ENCODE measurements at regions not wholly inside any gene's neighbourhood (a gene's known extent, or its start where the extent isn't known, plus 50 kb on each side); places are given as distances from the start of the nearest gene placed in this dataset.

DNA sequence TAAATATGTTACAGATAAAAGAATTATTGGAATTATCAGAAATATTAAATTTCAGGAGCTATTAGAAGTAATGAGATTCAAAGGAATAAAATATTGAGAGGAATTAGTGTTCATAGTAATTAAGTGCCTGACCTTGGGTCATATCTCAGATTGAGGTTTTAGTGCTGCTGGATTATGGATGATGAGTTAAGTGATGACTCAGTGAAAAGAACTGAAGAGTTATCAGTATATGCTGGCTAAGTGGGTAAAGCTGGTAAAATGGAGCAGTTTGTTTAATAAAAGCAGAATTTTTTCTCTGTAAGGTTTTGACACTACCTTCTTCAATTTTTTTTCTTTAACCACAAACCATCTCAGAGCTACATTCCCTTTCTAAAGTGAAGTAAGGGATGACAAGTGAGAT is 206.7 kb downstream of the MANEA start:
- no peak for DNase-seq

DNA sequence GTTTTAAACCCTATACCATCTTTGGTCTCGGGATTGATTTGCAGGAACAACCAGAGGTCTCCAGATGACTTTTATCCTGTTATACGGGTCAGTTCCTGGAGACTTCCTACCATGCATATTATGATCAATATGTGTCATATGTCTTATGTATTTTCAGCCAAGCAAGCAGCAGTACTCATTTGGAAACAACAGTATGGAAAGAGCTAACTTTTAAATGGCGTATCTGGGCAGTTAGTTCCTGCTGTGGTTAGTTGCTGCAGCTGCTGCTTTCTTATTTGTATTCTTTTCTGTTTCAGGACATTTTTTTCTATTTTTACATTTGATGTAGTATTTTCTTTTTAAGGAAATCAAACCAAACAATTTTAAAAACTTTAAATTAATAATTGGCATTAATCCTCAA is 207.5 kb downstream of the MANEA start:
- no peak for DNase-seq

DNA sequence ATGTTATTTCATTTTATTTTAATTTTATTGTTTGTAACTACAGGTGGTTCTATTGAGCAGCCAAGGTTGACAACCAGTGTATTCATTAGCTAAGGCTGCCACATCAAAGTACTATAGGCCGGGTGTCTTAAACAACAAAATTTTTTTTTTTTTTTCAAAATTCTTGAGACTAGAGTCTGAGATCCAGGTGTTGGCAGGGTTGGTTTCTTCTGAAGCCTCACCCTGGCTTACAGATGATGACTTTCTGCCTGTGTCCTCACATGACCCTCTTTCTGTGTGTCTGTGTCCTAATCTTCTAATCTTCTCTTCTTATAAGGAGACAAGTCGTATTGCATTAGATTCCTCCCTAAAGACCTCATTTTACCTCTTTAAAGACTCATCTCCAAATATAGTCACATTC is 208.4 kb downstream of the MANEA start:
- no peak for DNase-seq

DNA sequence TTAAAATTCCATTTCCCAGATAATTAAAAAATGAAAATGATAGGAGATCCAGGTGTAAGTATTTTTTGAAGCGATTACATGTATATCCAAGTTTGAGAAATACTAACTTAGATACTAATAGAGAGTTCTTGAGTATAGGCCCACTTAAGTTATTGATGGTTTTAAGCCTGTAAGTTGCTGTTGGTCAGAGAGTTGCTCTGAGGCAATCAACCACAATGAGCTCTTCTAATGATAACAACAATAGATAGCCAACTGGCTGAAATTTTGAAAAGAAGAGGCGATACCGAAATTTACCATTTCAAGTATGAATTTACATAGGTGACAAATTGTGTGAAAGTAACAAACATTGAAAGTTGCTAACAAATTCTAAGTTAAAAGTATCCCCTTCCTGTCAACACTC is 209.5 kb downstream of the MANEA start:
- no peak for DNase-seq

DNA sequence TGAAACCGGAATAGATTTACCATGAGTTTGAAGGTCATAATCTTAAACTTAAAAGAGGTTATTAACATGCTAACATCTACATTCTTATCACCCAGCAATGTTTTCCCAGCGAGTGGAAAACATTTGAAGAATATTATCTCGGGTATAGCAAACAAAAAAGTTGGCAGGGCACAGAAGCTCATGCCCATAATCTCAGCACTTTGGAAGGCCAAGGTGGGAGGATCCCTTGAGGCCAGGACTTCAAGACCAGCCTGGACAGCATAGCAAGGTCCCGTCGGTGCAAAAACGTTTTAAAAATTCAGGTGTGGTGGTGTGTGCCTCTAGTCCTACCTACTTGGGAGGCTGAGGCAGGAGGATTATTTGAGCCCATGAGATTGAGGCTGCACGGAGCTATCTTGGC is 213.5 kb downstream of the MANEA start:
- DNase-seq, result no peak

DNA sequence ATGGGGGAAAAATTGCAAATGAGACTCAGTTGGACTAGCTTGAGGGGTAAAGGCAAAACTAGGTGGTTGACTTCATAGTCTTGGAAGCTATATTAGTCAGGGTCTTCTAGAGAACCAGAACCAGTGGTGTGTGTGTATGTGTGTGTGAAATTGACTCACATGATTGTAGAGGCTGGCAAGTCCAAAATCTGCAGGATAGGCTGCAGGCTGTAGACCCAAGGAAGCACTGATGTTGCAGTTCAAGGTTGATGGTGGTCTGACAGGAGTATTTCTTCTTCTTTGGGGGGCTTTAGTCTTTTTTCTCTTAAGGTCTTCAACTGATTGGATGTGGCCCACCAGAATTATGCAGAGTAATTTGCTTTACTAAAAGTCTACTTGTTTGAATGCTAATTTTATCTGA is 217.4 kb downstream of the MANEA start:
- no peak for DNase-seq

DNA sequence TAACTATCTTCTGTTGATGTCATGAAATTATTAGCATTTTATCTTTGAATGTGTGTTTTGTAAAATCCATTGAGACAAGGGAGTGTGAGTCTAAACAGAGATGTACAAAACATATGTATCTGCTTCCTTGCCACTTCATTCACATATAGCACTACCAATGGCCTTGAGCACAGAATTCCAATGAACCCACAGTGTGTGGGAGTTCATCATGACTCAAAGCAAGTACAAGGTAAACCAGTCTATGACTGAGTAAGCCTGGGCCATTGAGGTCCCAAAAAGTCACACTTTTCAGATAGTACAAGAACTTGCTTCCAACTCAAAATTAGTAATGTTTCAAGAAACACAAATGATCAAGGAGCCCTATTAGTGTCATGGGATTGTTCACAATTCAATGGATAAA is 218.6 kb downstream of the MANEA start:
- DNase-seq, result no peak

DNA sequence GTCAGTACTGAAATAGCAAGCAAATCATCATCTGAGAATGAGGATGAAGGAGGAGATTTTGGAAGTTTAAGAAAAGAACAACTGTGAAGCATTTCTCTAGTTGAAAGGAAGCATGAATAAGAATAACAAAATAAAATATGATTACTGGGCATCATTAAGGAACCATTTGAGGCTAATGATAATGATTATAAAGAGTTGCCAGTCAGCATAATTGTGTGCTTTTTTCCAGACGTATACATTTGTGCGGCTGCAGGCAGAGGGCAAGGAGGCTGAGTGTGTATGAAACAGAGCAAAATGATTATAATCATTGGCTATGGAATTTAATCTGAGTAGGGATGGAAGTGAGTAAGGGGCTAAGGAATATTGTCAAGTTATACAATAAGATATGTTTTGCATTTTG is 218.7 kb upstream of the FUT9 start:
- no peak for DNase-seq

DNA sequence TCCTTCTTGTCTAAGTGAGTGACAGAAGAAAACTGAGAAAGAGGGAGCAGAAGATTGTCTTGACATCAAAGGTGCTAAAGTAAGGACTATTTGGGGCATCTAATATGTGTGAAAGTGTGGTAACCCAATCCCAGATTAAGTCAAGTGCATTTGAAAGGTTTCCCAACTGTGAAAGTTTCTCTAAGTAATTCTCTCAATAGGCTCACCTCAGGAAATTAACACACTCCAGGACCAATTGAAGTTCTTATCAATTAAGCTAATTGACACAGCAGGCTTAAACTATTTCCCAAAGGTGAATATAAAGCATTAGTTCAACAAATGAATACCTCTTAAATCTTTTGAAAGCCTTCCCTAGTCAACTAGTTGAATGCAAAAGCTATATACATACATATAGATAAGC is 212.8 kb upstream of the FUT9 start:
- DNase-seq, result no peak

DNA sequence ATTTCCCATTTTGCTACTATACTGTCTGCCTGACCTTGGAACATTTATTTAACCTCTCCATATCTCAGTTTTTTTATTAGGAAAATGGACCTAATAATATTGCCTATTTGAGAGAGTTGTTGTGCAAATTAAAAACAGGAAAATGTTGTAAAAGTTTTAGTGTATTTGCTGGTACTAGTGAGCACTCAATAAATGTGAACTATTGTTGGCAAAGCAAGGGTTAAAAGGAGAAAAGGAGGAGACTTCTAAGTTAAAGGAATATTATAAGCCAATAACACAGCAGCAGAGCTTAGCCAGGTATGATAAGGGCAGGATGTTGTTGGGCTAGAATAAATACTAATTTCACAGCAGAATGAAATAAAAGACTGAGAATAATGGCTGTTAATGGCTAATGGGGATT is 211.9 kb upstream of the FUT9 start:
- DNase-seq, result no peak

DNA sequence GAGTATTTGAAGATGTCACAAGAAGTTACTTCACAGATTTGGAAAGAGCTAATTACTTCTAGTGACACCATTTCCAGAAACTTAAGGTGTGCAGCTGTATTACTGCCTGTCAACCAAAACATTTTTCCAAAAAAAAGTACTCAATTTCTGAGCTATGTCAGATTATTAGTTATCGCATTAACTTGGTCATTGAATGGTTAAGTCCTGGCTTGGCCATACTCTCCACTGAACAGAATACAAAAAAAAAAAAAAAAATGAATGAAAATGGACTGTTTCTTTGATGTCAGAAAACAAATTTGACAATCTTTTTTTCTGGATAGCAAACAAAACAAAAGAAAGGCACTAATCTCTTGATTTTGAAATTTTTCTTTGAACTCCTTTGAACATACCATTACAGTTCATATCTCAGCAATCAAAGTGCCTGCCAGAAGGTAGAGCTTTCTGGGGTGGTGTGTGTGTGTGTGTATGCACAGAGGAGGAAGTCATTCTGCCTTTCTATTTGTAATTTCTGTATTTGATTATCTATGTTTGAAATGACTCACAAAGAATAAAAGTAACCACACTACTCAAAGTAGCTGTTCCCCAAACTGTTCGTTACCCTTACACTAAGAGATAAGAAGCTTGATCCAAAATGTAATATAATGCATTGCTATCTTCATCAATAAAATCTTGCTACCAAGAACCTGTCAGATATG is 210.8 kb upstream of the FUT9 start:
- DNase-seq, result no peak

DNA sequence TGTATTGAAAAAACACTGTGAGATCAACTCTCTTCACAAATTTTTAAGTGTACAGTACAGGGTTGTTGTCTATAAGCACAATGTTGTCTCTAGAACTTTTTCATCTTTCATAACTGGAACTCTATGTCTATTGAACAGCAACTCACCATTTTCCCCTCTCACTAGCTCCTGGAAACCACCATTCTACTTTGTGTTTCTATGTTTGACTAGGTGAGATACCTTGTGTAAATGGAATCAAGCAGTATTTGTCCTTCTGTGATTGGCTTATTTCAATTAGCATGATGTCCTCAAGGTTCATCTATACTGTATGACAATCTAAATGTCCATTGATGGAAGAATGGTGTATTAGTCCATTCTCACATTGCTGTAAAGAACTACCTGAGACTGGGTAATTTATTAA is 210.1 kb upstream of the FUT9 start:
- DNase-seq, result no peak

DNA sequence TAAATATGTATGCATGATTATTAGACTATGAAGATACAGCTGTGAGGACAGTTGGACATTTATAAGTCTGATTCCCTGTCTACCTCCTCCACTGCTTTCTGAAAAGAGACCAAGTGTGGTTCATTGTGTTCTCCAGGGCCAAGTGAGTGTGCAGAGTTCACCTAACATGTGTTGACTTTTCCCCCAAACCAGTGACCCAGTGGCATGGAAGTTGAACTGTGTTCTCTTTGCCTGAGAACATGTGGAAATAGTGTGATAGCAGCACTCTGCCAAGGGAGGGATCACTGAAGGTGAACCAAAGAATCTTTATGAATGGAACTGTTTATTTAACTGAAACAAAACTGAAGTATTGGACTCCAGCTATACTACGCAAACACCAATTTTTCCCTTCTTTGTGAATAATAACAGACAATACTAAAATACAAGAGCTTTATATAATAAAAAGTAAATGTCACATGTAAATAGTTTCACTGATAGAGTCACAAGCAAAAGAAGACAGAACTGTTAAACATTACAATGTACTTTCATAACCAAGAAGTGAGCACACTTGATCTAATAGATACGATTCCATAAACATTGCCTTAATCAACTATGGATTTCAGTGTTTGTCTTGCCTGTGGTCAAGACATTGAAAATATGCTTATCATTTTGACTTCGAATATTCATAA is 200.3 kb upstream of the FUT9 start:
- no peak for DNase-seq

DNA sequence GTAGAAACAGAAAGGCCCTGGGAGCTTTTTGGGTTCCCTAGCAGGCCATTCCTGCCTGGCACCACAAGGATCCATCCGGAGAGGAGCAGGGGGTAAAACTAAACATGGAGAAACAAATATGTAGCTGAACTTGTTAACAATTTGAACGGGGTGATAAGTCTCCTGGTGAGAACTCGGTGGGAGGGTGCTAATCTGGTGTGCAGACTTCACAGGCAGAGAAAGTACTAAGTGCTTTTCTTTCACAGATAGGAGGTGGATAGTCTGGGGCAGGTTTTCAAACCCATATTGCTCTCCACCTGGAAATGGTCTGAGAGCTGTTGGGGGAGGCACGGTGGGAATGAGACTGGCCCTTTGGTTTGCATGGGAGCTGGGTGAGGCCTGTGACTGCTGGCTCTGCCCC is 196.3 kb upstream of the FUT9 start:
- no peak for DNase-seq

DNA sequence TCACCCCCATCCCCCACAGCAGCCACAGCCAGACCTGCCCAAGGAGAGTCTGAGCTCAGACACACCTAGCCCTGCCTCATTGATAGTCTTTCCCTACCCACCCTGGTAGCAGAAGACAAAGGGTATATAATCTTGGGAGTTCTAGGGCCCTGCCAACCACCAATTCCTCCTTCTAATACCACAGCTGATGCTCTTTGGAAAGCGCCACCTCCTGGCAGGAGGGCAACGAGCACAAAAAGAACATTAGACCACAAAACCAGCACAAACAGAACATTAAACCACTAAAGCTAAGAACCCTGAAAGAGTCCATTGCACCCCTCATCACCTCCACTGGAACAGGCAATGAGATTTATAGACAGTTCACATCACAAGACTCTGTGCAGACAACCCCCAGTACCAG is 195.8 kb upstream of the FUT9 start:
- DNase-seq, result no peak

DNA sequence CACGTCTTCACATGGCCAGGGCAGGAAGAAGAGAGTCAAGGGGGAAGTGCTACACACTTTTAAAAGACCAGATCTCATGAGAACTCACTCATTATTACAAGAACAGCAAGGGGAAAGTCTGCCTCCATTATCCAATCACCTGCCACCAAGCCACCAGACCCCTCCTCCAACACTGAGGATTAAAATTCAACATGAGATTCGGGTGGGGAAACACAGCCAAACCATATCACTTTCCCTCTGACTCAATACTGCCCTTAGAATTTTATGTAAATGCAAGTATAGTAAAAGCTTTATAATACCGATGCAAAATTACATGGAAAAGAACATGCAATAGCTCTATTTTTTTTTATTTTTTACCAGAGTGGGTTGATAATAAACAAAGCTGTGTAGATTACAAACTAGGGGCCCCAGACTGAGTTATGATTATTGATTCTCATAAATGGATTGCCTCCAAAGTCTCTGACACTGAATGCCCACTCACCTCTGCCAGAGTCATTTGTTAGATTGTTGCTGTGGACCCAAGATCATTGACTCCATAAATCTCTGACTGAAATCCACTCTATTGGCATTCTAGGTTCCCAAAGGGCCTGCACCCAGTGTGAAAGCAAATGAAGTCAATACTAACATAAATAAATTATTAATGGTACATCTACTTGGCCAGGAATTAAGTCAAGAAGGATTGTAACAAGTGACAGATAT is 184.8 kb upstream of the FUT9 start:
- no peak for DNase-seq

DNA sequence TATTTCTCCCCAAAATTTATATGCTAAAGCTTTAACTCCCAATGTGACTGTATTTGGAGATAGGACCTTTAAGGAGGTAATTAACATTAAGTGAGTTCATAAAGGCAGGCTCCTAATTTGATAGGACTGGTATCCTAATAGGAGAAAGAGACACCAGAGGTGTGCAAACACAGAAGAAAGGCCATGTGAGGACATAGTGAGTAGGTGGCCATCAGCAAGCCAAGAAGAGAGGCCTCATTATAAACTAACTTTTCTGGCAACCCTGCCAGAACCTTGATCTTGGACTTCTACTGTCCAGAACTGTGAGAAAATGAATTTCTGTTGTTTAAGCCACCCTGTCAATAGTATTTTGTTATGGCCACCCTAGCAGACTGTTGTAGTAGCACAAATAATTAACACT is 177.9 kb upstream of the FUT9 start:
- DNase-seq, result no peak

DNA sequence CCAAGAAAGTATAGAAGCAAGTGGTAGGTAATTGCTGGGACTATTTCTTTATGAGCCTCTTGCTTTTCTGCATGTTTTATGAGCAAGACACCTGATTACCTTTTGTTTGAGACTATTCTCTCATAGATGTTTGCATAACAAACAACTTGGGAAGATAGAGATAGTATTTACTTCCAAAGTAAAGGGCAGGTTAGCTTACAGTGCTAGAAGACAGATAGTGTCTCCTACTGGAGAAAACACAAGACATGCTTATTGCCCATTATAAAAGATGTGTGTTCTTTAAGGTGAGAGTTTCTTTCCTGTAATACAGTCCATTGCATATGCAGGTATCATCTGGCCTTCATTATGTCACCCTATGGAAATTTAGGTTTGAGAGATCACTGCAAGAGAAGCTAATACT is 174.2 kb upstream of the FUT9 start:
- peak in 1 of 2 experiments; percentile 5 for DNase-seq

DNA sequence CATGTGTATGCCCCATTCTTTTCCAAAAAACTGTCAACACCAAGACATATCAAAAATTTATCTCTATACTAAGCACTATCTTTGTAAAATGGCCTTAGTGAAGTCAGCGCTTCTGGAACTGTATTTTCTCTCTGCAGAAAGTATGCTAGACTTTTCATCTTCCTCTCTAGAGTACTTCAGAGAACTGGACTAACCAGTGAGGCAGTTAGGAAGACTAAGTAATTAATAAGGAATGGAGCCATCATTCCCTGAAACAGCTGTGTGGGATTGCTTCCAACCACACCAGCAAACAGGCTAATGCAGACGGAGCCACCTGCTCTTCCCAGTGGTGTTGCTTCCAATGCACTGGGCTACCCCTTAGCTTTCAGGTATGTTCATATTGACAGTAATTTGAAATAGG is 169.1 kb upstream of the FUT9 start:
- peak in 1 of 2 experiments; percentile 44 for DNase-seq

DNA sequence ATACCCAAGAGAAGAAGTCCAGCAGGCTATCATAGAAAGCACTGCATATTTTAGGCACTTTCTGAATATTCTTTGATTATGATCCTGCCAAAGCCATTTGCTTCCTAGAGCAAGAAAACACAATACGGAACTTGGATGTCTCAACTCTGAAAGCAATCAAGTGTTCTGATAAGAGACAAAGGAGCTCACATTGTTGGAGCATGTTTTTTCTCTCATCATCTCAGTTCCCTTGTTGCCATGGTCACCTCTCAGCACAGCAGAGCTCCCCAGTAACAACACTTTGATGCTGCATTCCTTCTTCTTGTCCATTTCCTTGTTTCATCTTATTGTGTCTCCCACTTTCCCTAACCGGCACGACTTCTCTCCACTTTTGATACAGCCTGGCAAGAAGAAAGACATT is 168.7 kb upstream of the FUT9 start:
- DNase-seq, result peak in 1 of 2 experiments; percentile 25

DNA sequence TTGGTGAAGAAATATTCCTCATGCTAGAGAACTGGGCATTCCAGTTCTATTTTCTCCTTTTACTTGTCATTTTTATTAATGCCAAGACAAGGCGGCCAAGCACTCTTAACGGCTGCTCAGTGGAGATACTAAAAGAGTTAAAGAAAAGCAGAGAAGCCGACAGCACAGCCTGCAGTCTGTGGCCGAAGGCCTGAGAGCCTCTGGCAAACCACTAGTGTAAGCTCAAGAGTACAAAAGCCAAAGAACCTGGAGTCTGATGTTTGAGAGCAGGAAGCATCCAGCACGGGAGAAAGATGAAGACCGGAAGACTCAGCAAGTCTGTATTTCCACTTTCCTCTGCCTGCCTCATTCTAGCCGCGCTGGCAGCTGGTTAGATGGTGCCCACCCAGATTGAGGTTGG is 167.1 kb upstream of the FUT9 start:
- peak in 1 of 2 experiments; percentile 10 for DNase-seq

DNA sequence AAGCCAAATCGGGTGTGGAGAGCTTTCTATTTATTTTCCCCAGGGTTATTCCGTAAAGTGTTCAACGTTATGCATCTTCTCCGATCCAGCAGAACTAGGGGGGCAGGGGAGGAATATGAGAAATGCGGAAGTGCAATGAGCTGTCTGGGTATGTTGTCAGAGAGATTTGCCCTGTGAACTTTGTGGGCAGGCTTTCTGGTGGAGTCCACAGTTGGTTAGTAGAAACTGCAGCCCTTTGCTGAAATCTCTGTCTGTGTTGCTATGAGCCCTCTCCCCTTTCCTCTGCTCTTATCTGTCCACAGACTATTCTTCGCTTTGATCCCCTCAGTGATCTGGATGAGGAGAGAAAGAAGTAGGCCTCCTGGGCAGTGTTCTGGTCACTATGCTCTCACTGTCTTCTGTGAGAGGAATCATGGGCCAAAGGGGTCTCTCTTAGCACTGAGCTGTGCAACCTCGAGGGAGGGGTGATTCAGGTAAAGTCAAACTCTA is 158.9 kb upstream of the FUT9 start:
- DNase-seq, result no peak

DNA sequence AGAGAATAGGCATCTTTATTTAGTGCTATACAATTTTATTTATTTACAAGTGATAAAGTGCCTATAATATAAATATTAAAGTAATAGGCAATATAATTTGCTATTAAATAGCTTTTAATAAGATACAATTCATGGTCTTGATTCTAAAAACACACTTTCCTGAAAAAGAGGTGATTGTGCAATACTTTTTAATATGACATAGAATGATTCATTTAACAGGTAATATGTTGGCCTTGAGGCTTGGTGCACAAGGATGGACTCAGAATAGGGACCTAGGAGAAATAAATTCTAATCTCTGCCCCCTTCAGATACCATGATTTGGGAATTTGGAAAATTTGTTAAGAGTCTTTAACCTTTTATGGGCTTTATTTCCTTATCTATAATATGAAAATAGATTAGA is 149.9 kb upstream of the FUT9 start:
- no peak for DNase-seq

DNA sequence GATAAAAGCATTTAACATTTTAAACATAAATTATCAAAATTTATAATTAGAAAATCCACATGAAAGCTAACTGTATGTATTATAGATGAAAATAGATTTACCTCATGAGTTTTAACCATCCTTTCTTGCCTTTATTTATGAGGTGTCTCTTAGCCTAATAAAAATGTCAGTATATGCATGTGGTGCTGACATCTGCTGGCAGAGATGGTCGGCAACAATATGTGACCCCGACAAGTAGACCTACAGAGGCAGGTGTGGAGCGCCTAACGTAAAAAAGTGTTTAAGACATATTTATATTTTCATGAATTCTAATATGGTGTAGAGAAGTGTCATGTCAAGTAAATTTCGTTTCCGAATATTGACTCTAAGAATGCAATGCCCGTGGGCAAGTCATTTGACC is 149.0 kb upstream of the FUT9 start:
- DNase-seq, result peak; percentile 15 to 58

Data from NCI-H526 (cell line).